T1000 (cell line): ENCODE measurements at regions not wholly inside any gene's neighbourhood (a gene's known extent, or its start where the extent isn't known, plus 50 kb on each side); places are given as distances from the start of the nearest gene placed in this dataset.

ENCODE experiments used
- DNase-seq: peaks from one replicate; lab custom pipeline; 2025; ENCODE audit warnings: mixed read lengths; lab: John Stamatoyannopoulos, UW

DNA sequence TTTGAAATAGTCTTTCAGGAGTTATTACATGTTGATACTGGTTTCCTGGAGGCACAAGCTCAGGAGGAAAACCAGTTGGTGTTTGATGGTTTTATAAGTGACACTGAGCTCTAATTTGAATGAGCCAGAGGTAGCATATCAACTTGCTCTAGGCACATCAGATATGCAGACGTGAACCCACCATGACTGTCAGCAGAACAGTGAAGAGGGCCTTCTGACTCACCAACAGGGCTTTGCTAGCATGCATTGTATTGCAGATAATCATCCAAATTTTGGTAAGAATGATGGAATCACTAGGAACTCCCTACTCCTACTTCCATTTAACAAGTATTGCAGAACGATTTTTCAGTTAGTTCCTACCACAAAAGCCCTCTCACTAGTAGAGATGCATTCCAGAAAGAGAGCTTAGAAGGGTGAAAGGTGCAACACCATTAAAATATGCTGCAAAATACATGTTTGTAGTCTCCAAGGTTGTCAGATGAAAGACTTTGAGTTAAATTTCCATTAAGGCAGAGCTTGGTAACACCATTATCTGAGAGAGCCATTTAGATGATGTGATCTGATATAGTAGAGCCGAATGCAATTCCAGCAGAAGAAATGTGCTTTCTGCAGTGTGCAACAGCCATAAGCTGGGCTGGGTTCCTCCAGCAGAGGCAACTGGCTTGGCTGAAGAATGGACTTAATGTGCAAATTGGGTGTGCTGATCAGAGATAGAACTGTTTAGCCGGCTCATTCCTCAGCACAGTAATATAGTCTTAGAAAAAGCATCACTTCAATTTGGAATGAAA lies 968.7 kb upstream of the ADGRB3 start:
- no peak for DNase-seq

GRCh38 chr6:67664942-67665341 lies 970.1 kb upstream of the ADGRB3 start:
- no peak for DNase-seq

DNA sequence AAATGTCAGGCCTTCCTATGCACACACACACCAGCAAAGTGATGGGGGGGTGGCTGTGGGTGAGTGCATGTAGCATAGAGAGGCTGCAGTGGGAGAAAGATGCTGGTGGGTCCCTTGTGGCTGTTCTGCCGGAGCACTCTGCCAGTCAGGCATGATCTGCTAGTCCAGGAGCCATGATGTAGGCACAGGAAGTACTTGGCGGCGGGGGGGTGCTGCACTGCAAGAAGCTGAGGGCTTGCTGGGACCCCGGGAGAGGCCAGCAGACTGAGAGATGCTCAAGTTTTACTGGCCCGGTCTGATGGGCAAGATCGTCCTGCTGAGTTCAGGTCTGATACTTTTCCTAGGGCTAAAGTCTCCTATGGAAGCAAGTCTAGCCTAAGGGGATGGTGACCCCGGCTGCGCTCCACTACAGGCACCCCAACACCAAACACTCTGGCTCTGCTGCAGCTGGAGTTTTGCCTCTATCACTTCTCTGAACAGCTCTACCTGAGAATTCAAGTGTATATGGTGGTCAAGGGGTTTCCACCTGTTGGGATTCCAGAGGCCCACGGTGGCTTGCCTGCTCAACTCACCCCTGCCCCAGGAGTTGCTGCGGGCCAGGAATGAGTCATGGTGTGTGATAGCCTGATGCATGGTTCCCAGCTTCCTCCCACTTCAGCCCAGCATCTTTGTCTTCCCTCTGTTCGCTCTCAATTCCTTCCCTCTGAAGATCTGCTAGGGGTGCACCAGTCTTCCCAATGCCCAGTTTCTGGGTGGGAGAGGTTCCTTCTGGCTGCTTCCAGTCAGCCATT lies 971.8 kb upstream of the ADGRB3 start:
- DNase-seq = no peak

DNA sequence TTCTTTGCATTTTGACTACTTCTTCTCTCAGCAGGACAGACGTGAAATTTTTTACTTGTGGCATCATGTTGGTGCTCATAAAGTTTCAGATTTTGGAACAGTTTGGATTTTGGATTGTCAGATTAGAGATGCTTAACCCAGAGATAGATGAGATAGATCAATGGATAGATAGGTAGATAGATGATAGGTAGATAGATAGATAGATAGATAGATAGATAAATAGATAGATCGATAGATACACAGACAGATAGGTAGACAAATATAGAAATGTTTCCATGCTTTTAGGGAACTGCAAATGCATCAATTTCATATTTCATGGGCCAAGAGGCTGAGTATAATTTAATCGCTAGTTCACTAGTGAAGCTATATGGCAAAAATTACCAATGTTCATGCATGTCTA lies 981.5 kb upstream of the ADGRB3 start:
- DNase-seq = no peak

DNA sequence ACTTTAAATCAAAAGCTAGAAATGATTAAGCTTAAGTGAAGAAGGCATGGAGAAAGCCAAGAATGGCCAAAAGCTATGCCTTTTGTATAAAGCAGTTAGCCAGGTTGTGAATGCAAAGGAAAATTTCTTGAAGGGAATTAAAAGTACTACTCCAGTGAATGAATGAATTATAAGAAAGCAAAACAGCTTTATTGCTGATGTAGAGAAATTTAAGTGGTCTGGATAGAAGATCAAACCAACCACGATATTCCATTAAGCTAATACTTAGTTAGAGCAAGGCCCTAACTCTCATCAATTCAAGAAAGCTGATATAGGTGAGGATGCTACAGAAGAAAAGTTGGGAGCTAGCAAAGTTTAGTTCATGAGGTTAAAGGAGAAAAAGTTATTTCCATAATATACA lies 988.5 kb upstream of the ADGRB3 start:
- DNase-seq = no peak

DNA sequence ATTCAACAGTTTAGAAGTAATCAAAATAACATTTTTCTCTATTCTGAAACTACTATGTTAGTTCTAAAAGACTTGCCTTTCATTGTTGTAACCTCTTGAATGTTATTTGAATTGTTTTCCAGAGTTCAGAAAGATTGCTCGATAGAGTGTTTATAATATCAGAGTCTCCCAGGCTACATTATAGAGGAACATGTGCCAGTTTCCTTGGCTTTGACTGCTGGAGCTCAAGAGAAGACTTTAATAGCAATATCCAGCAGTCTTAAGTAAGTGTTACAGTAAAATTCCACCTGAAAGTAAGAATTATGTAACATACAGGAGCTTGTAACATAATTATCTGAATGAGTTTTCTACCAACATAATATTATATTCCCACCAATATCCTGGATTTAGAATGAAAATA lies 991.8 kb upstream of the ADGRB3 start:
- DNase-seq = no peak

GRCh38 chr6:67642582-67642981 lies 992.5 kb upstream of the ADGRB3 start:
- DNase-seq = no peak

- DNase-seq = no peak
These were observed 994.6 kb upstream of the ADGRB3 start for GRCh38 chr6:67640484-67640883.

- DNase-seq = no peak
These were observed 995.9 kb upstream of the ADGRB3 start for GRCh38 chr6:67639161-67639560.

DNA sequence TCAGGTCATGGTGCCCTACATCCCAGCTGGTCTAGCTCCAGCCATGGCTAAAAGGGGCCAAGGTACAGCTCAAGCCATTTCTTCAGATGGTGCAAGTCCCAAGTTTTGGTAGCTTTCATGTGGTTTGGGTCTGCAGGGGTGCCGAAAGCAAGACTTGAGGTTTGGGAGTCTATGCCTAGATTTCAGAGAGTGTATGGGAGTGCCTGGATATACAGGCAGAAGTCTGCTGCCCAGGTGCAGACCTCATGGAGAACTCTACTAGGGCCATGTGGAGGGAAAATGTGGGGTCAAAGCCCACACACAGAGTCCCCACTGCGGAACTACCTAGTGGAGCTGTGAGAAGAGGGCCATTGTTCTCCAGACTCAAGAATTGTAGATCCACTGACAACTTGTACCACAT lies 1000.9 kb upstream of the ADGRB3 start:
- DNase-seq = no peak

GRCh38 chr6:67633058-67633457 lies 1002.0 kb upstream of the ADGRB3 start:
- no peak for DNase-seq

- no peak for DNase-seq
These were observed 1004.9 kb upstream of the ADGRB3 start for GRCh38 chr6:67630146-67630545.

- no peak for DNase-seq
These were observed 1005.8 kb upstream of the ADGRB3 start for GRCh38 chr6:67629258-67629657.

DNA sequence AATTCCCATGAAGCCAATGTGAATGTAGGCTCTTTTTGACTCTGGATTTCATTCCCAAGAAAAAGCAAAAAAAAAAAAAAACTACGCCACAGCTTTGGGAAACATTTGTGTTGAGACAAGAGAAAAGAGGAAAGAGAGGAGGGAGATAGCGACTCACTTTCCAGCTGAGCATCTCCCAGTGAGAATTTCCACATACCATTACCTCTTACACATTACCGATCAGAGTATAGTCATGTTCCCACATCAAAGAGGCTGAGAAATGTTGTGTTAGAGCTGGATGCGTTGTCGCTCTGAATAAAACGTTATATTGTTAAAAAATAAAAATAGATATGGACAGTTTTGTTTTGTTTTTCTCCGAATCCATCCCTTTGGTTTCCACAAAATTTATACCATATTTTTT lies 1019.3 kb upstream of the ADGRB3 start:
- DNase-seq = no peak

GRCh38 chr6:67608099-67608749 lies 1026.9 kb upstream of the ADGRB3 start:
- DNase-seq = no peak

DNA sequence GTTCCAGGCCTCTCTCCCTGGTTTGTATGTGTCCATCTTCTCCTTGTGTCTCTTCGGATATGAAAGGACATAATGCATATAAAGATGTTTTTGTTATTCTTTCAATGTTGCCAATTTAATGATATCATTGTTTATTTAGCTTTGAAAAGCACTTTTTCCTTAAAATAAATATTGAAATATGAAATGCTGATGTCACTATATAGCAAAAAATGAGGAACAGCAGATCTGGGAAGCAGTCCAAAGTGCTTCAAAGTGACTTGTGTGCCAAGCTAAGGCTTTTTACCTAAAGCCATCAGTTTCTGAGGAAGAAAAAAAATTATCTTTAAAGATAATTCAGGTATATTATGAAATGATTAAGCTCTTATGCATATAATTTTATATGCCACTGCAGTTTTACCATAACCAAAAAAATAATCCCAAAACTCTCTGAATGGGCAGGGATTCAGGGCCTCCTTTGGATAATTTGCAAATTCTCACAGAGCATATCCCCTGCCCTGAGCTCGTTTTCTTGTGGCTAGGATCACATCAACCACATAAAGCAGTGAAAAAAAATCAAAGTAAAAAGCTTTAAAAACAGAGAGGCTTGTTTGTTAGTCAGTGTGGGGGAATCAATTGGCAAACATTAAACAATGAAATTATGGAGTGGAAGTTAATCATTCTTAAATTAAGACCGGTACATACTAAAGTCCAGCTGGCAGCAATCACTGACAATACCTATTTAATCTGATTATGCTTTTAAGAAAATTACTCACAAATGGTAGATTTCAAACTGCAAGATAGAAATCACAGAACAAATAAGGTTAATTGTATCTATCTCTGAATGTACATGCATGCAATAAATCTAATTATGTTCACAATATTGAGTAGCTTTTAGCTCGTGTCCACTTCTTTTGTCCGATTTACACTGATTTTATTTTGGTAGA lies 1027.9 kb upstream of the ADGRB3 start:
- no peak for DNase-seq

GRCh38 chr6:67594366-67594765 lies 1040.7 kb upstream of the ADGRB3 start:
- no peak for DNase-seq

DNA sequence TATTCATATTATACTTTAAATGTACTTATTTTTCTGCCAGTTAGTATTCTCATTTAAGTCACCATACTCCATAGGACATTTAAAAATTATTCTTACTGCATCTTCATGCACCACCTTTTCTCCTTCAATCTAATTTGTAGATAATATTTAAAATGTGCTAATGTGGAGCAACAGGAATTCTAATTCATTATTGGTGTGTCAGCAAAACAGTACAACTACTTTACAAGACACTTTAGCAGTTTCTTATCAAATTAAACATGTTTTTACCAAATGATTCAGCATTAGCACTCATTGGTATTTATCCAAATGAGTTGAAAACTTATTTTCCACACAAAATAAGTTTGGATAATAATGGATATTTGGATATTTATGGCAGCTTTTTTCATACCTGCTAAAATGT lies 1041.8 kb upstream of the ADGRB3 start:
- no peak for DNase-seq

DNA sequence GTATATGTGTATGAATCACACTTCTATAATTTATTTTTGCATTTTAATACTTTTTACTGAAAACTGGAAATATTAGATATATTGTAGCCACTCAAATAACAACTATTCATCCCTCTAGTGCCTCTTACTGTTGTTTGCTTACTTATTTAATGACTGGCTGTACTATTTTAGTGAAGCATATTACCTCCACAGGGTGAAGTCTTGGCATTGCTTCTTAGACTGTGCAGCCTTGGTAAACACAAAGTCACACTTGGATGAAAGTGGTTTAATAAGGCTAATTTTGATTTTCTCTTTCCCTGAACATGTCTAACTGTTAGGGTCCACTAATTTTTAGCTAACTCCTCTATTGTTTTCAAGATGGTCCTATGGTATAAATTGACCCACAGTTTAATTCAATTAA lies 1043.2 kb upstream of the ADGRB3 start:
- DNase-seq = no peak

GRCh38 chr6:67567842-67568241 lies 1067.2 kb upstream of the ADGRB3 start:
- DNase-seq = no peak

DNA sequence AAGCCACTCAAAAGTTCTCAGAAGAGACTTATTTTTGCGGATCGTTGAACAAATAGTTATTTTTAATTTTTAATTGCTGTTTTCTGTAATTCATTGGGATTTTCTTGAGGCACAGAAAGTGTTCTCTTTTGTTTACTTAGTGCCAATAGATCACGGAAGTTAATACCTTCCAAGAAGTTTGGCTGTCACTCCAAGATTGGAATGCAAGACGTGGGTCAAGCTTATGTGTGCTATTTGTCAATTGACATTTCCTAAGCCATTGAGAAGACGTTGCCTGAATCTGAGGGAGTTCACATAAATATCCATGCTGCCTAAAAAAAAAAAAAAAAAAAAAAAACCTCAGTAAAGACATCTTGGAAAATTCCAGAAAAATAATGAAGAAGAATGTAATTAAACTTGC lies 1071.4 kb upstream of the ADGRB3 start:
- DNase-seq = no peak

DNA sequence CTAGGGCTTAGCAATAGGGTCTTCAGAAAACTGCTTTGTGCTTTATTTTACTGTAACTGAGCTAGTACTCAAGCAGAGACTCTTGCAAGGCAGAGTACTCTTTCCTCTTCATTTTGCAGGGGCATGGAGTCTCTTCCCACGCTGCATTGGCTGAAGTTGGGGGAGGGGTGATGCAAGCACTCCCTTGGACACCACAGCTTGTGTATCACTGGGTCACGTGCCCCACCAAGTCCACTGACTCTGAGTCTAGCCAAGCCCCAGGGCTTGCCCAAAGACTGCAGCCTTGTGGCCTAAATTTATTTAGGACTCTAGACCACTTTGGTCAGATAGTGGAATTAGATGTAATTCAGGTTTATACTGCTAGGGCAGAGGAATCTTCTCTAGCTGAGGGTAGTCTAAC lies 1075.0 kb upstream of the ADGRB3 start:
- DNase-seq = no peak
